ENCODE measurements at regions not wholly inside any gene's neighbourhood (a gene's known extent, or its start where the extent isn't known, plus 50 kb on each side); places are given as distances from the start of the nearest gene placed in this dataset.

GRCh38 chr12:74641694-74642093, 104.1 kb downstream of the ATXN7L3B start:
- TF ChIP-seq, protein P1, sequence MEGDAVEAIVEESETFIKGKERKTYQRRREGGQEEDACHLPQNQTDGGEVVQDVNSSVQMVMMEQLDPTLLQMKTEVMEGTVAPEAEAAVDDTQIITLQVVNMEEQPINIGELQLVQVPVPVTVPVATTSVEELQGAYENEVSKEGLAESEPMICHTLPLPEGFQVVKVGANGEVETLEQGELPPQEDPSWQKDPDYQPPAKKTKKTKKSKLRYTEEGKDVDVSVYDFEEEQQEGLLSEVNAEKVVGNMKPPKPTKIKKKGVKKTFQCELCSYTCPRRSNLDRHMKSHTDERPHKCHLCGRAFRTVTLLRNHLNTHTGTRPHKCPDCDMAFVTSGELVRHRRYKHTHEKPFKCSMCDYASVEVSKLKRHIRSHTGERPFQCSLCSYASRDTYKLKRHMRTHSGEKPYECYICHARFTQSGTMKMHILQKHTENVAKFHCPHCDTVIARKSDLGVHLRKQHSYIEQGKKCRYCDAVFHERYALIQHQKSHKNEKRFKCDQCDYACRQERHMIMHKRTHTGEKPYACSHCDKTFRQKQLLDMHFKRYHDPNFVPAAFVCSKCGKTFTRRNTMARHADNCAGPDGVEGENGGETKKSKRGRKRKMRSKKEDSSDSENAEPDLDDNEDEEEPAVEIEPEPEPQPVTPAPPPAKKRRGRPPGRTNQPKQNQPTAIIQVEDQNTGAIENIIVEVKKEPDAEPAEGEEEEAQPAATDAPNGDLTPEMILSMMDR (IDR thresholded peaks at IDR 0.05 in 4 of 5, conservative IDR thresholded peaks at IDR 0.05 in 1 of 5), result no peak
- TF ChIP-seq POLR2A (IDR thresholded peaks at IDR 0.05), result no peak

Data from gastrocnemius medialis (tissue), 4 donors.